NCI-H128 (cell line): ENCODE measurements at regions not wholly inside any gene's neighbourhood (a gene's known extent, or its start where the extent isn't known, plus 50 kb on each side); places are given as distances from the start of the nearest gene placed in this dataset.

Experiments
- DNase-seq: peaks from one replicate; lab custom pipeline; 2025; ENCODE audit not compliant: unreplicated experiment; lab: John Stamatoyannopoulos, UW

DNA sequence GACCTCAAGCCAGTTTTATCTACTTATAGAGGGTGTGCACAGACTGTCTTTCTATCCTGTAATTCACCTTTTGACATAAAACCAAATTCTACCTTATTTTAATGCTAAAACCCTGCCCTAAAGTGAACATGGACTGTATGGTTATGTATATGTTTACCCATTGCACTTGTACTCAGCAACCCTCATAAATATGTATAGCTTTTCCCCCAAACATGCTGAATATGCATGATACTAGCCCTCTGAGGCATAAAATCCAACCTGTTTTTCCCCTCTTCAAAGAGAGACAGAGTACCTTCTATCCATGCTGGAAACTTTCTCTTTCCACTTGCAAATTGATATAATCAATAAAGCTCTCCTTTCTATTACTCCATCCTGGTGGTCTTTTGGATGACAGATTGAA, 267.9 kb upstream of the BMP2 start:
- no peak for DNase-seq

DNA sequence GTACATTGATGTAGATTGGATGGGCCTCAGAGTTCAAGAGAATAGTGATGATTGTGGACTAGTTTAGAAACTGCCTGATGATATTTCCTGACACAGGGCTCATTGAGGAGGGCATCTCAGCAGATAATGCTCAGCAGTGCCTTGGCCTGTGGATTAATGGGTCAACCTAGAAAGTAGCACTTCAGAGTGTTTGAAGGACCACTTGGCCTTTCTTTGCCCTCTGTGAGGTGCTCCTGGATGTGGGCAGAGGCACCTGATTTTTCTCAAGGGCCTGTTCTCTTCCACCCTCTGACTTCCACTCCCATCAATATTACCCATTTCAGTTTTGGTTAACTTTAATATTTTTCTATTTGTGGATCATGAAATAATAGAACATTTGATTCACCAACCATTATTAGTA, 270.6 kb upstream of the BMP2 start:
- DNase-seq = no peak

DNA sequence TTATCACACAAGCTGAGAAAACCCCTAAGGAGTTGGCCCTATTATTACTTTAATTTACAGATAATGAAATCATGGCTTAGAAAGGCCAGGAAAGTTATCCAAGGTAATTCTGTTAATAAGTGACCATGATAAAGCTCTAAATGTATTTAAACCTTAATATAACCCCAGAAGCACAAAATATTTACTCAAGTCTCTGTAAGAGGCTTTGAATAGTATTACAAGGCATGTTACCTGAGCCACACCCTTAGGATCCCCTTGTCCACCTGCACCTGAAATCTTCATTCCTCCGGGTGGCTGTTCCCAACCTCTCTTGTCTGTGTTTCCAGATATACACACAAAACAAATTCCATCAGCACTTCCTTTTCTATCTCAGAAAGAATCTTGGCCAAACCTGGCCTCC, 271.6 kb upstream of the BMP2 start:
- DNase-seq = no peak

DNA sequence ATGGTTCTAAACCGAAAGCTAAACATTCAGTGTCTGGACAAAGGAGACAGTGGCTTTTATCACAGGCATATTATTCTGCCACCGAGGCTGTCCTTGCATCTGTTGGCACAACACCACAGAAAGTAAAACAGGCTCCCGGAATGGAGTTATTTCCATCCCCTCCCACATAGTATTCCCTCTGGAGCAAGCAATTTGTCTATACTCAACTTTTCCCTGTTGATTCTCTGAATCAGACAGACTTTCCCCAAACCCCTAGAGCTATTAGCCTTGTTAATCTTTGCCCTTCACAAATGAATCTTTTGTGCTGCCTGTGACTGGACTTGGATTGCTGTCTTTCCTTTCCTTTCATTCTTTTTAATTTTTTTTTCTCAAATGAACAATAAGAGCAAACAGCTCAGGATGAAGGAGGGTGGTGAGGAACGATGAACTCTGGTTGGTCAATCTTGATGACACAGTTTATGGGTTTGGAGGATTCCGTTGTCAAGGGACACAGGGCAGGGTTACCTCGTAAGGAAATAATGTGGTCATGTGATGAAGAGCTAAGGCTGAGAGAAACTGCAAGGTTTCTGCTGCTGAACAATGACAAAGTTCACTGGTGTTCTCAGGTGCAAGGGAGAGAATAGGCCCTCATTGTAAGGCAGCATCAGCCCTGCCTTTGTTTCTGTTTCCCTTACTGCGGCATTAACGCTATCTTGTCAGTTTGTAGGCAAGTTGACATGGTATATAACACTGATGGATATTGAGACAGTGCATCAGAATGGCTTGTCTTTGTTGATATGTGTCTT, 275.0 kb upstream of the BMP2 start:
- no peak for DNase-seq

DNA sequence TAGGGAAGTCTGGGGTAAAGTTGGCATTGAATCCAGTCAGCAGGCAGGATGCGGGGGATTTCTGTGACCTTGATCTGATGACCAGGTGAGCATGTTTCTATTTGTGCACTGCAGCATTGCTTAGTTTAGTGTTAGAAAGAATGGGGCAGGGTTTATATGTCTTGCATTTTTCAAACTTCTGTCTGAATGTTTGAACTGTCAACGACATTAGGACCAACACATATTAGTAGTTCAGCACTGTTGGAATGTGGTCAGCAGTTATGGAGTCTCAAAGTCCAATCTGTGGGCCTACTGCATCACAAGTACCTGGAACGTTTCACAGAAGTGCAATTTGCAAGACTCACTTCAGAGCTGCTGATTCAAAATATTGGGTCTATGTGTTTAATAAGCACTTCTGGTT, 276.6 kb upstream of the BMP2 start:
- no peak for DNase-seq

DNA sequence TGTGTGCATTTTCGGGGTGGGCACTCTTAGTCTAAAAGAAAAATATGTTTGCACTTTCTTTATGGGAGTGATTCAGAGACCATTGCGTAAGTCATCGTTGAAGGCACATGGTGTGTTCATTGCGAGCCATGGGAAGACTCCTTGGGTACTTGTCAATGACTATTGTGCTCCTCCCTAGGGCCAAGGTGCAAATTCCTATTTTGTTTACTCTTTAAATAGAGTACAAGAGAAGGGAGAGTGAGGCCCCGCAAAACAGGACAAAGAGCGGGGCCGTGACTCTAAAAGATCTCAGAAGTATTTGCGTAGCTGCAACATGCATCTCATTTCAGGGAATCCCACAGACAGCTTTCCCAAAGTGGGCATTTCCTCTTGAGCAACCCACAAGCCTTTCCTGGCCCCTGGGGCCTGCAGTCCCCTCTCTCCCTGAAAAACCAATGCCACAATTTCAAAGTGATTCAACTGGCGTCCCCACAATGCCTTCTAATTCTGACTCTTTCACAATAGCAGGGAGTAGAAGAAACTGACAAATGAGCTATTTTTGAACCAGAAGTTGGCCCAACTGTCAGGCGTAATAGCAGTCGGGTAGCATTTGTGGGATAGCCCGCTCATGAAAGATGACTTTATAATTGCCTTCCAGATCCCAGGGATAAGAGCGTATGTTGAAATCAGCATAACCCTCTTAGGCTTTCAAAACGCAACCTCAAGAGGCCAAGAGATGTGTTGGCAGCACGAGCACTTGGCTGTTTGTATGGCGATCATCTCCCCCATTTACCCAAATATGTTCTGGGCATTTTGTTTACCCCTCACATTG, 277.9 kb upstream of the BMP2 start:
- DNase-seq = peak; percentile 52

DNA sequence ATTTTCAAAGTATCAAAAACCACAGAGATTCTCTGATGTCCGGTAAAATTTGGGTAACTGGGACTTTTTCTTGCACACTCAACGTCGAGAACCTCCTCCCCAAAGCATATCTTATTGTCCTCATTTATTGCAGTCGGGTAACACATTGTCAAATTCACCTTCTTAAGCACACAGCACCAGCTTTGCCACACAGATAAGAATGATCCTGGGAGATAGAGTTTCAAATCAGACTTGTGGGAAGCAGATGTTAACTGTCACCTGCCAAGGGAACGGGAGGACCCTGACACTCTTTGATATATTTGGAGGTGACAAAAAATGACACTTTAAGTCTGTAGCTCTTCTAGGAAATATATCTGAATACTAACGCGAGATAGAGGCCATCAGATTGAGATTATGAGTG, 282.1 kb upstream of the BMP2 start:
- no peak for DNase-seq

DNA sequence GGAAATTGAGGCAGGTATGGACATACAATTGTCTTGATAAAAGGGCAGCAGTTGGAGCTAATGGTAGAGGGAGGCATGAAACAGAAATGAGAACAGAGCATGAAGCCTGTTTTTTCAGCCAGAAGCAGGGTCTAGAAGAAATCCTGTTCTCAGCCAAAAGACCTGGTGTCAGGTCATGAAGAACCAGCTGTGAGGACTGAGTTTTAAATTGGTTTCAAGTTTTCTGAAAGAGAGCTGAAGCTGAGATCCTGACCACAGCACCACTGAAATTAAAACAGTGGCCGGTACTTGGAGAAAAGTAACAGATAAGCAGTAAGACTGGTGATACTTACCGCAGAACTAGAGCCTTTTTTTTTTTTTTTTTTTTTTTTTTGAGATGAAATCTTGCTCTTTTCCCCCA, 283.8 kb upstream of the BMP2 start:
- DNase-seq = no peak

DNA sequence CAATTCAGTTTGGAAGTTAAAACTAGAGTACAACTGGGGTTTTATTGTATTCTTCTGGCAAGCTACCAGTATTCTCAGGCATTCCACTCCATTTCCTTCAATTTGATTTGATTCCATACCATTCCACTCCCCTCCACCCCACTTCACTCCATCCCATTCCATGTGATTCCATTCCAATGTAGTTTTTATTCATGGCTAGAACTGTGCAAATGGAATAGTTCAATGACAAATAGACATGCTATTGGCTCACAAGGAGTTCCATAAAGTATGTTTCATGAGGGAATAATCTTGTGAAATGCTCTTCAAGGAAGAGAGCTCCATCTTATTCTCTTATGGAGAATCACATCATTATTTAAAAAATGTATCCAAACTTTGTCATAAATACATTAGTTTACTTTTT, 285.0 kb upstream of the BMP2 start:
- DNase-seq = no peak

DNA sequence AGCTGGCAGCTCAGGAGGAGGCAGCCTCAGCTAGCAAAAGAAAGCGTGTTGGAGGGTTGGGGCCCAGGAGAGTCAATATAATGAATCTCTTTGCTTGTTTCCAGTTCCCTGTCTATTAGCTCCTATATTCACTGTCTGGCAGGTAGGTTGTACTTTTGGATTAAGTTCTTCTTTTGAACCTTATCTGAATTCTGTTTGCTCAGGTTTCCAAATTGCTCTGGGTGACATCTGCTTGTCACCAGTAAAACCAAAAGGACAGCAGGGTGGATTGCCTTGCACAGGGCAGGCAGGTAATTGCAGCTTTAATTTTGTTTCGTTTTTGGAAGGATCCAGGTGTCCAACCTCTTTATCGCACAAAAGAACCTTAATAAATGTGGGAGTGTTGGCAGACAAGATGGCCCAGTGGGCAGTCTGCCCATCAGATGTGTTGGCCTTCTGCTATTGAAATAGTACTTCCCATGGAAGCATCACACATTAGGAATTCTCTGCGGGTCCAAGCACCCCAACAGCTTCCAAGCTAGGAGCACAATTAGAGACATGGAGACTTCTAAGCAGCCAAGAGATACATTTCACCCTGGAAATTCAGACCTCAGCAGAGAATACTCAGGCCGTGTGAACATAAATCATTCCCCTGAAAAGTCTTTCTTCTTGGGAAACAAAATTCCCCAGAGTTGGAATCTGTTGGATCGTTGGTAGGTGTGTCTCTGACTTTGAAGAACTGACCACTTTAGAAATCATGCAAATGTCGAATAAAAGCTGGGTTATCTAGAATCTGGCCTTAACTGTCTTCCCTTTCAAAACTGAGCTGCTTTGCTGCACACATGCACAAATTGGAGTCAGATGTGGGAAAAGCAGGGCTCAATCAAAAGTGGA, 286.9 kb upstream of the BMP2 start:
- no peak for DNase-seq

DNA sequence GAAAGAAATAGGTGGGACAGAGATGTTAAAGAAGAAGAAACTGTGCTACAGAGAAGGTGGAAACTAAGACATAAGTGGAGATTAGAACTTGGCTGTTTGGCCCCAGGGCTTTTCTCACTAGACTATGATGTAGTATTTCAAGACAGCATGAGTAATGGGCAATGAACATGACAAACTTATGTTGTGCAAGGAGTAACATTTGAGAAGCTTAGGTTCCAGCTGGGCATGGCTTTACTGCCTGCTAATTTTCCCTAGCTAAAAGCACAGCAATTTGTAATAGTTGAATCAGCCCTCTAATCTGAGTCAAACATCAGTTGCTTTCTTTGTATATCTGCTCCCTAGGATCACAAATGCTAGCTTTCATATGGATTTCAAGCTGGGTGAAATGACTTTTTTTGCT, 294.3 kb upstream of the BMP2 start:
- DNase-seq = no peak

DNA sequence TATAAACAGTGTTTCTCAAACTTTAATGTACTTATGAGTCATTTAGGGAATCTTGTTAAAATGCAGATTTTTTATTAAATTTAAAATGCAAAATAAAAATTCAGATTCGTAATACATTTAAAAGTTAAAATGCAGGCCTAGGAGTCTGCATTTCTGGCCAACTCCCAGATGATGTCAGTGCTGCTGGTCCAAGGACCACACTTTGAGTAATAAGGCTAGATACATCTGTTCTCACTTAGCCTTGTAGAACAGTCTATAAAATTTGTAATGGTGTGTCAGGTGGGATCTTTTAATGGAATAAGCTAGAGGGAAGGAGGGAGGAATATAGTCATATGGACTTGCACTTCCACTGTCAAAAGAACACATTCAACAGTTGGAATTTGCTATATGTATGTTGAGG, 295.6 kb upstream of the BMP2 start:
- DNase-seq = no peak

DNA sequence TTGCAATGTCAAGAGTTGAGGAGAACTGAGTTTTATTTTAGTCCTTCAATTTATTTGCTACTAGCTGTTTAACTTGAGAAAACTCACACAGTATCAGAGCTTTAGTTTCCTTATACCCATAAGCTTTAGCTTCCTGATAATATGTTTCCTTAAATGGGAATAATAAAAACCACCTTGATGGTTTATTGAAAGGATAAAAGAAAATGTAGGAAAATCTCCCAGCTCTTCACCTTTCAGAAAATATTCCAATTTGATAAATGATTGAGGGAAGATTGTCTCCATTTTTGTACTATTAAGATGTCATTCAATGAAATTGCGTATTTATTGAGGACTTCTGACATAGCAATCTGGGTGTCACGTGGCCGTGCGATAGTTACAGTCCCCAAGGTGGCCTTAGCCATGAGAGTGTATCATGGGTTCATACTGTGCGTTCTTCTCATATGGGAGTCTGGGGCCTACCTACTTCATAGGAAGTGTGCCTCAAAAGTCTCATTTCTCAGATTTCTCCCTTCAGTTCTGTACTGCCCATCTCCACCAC, 296.3 kb upstream of the BMP2 start:
- no peak for DNase-seq

DNA sequence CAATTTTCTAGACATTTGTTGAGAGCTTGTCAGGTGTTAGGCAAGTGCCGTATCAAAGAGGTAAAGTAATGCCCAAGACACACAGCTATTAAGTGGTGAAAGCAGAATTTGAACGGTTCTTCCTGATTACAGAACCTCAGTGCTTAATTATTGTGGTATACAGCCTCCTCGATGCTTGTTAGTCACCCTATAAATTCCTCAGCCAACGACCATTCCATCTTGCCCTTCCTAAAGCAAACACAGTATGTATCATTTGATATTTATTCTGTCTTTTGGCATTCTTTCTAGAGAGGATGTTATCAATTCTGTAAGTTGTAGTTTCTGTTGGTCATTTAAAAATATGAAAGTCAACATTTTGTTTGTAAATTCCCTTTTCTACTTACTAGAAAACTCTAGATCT, 297.8 kb upstream of the BMP2 start:
- DNase-seq = no peak

DNA sequence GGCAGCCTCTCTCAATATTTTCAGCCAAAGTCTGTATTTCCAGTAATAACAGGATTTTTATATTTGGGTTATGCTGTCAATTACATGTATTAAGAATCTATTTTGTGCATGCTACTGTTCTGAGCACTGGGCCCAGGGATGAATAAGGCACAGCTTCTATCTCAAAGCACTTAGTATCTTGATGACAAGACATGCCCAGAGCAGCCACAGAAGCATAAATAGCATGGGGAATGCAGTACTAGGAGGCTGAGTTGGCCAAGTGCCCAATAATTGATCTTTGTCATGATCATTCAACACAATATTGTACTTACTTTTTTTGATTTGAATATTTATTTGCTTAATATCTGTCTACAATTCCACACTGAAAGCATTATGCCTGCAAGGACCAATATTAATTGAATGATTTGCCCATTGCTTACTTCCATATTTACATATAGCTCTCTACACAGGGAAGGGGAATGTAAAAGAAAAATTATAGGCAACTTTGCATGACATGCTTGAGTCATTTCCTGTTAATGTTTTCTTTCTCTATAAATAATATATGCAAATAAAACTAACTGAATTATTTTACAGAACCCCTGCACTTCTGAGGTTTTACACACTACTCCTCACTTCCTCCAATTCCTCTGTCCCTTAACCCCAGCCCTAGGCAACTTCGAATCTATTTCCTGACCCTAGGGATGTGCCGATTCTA, 298.9 kb upstream of the BMP2 start:
- DNase-seq = no peak

DNA sequence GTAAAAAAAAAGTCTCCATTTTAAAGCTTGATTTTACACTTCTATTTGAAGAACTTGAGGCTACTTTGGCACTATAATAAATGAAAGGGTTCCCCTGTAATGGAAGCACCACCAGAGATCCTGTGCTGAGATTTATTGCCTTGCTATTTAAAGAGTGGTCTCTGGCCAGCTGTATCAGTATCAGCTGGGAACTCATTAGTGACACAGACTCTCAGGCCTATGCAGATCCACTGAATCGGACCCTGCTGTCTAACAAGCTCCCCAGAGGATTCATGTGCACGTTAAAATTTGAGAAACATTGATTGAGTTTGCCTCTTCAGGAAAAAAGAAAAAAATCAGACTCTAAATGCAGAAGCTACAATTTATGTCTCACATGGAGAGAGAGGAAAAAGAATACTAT, 299.9 kb upstream of the BMP2 start:
- no peak for DNase-seq

DNA sequence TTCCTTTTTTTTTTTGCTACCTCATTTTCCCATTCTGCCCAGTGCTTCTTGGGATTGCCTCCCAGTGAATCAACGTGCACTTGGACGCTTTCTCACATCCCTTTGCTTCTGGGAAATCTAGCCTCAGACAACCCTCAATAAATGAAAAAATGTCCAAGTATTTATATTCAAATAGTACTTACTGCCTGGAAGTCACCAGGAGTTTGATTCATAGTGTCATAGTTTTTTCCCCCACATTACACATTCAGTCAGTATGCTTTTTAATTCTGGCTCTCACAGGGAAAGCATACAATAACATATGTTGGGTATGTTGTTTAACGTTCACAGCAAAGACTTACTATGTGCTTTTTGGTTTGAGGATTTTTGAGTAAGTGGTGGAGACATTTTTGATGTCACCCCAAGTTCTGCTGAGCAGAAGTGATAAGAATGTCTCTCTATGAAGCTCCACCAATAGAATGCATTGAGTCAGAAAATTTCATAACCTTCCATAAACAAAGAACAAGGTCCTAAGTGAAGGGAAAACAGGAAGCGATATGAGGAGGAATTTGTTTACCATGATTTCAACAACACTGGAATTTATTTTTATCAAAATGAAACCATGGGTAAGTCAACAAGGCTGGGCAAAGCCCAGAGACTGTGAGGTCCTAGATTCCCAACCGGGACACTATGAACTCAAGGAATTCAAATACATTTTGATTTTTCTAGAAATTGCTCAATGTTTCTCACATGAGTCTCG, 301.2 kb upstream of the BMP2 start:
- DNase-seq = no peak

DNA sequence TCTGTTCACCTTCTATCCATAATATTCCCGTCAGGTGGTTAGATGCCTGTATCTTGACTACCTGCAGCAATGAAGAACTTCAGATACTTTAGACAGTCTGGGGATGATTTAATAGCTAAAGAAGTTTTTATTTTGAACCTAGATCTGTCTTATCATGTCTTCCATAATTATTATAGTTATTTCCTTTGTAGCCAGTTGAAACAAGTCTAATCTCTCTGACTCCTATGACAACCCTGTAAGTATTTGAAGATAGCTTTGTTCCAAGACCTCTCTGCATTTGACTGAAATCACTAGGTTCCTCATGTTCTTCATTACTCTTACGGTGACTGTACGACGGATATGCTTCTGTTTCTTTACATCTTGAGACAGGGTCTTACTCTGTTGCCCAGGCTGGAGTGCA, 316.6 kb upstream of the BMP2 start:
- no peak for DNase-seq

DNA sequence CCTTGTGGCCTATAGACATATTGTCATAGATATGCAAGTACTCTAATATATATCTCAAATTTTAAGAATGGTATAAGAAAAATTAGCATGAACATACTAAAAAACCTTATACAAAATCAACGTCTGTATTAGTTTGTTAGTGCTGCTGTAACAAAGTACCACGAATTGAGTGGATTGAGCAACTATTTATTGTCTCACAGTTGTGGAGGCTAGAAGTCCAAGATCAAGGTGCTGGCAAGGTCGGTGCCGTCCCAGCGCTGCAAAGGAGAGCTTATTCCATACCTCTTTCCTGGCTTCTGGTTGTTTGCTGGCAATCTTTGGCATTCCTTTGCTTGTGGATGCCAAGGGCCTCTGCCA, 317.6 kb upstream of the FERMT1 start:
- no peak for DNase-seq

DNA sequence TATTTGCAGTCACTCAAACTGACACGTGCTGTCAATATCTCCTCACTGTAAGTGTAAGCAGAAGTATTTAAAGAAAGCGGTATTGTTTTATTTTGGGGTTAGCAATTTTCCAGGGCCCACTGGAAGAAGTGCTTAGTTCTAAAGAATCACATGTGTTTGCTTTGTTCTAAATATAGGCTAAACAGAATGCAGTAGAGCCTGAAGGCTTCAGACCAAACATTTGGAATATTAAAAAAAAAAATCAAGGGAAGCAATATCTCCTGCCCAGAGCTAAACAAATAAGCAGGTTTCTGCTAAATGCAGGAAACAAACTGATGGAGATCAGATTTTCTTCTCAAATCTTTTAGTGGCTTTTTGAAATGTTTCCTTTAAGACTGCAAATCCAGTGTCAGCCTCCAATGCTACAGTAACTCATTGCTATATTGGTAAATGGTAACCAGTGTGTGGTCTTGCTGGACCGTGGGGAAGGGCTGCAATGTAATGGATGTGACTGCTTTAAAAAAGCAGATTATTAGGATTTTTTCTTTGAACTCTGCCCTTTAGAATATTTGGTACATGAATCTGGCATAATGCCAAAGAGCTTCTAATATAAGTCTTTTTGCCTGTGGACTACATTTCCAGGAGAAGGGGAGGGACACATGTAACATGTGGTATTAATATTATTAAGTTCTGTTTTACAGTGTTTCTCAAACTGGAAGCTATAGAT, 317.1 kb upstream of the FERMT1 start:
- DNase-seq = no peak
